NT2/D1 (cell line): ENCODE measurements at regions not wholly inside any gene's neighbourhood (a gene's known extent, or its start where the extent isn't known, plus 50 kb on each side); places are given as distances from the start of the nearest gene placed in this dataset.

Experiments
- SUZ12 ChIP-seq: IDR thresholded peaks from 2 replicates; pipeline ENCODE4 v1.6.1; 2011; ENCODE audit not compliant: insufficient read length, insufficient read depth; ENCODE audit errors: extremely low read depth
- YY1 ChIP-seq: IDR thresholded peaks from 2 replicates; pipeline ENCODE4 v1.6.1; 2011; ENCODE audit not compliant: insufficient read length, insufficient read depth
- ZNF274 ChIP-seq: IDR thresholded peaks from 2 replicates; pipeline ENCODE4 v1.6.1; 2011; ENCODE audit warnings: mild to moderate bottlenecking, low read depth, low read length

GRCh38 chr5:168227973-168228615 is 63.4 kb upstream of the WWC1 start:
- TF ChIP-seq SUZ12 (no peak), YY1 (no peak), ZNF274 (no peak)
